GM12873 (cell line): ENCODE measurements at regions not wholly inside any gene's neighbourhood (a gene's known extent, or its start where the extent isn't known, plus 50 kb on each side); places are given as distances from the start of the nearest gene placed in this dataset.
A peak's percentile ranks its signal among the peaks of the same experiment; 100 is the strongest.

ENCODE experiments used
- TF ChIP-seq, protein P1 (sequence below): IDR thresholded peaks from 2 replicates; pipeline ENCODE4 v1.5.1; 2012; ENCODE audit warnings: low read depth, mild to moderate bottlenecking, moderate library complexity, low read length, control low read depth; ENCODE audit not compliant: insufficient read depth; ENCODE audit errors: missing control alignments

DNA sequence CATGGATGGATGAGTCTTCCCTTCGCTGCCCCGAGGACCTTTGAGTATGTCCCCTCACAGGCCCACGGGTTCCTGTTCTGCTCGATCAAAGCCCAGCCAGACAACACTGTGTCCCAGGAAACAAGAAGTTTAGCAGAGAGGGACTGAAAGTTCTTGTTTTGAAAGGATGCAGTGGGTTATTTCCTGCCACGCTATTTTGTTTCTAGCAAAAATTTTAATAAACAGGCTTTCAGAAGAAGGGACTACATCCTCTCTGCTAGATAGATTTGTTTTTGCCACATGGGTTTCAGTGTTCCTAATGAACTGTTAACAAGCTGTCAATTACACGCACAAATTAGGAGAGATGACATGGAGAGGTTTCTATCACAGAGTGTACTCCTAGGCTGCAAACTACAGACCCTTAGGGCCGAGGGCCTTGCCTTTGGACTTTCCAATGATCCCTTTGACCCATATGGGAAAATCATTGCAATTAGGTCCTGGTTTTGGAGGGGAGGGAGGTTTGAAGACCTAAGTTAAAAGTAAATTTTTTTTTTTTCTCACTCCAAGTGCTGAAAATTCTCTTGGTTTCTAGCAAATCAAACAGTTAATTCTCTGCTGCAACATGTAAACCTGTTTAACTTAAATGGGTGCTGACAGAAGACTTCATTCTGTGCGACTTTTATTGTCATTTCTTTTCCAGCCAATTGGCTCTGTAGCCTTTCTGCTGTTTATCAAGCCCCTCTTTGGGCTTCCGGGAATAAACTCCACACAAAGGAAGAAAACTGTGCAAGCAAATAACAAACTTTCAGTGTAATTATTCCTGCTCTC lies 81.4 kb downstream of the RCN1 start:
- TF ChIP-seq, protein P1, sequence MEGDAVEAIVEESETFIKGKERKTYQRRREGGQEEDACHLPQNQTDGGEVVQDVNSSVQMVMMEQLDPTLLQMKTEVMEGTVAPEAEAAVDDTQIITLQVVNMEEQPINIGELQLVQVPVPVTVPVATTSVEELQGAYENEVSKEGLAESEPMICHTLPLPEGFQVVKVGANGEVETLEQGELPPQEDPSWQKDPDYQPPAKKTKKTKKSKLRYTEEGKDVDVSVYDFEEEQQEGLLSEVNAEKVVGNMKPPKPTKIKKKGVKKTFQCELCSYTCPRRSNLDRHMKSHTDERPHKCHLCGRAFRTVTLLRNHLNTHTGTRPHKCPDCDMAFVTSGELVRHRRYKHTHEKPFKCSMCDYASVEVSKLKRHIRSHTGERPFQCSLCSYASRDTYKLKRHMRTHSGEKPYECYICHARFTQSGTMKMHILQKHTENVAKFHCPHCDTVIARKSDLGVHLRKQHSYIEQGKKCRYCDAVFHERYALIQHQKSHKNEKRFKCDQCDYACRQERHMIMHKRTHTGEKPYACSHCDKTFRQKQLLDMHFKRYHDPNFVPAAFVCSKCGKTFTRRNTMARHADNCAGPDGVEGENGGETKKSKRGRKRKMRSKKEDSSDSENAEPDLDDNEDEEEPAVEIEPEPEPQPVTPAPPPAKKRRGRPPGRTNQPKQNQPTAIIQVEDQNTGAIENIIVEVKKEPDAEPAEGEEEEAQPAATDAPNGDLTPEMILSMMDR, result no peak

DNA sequence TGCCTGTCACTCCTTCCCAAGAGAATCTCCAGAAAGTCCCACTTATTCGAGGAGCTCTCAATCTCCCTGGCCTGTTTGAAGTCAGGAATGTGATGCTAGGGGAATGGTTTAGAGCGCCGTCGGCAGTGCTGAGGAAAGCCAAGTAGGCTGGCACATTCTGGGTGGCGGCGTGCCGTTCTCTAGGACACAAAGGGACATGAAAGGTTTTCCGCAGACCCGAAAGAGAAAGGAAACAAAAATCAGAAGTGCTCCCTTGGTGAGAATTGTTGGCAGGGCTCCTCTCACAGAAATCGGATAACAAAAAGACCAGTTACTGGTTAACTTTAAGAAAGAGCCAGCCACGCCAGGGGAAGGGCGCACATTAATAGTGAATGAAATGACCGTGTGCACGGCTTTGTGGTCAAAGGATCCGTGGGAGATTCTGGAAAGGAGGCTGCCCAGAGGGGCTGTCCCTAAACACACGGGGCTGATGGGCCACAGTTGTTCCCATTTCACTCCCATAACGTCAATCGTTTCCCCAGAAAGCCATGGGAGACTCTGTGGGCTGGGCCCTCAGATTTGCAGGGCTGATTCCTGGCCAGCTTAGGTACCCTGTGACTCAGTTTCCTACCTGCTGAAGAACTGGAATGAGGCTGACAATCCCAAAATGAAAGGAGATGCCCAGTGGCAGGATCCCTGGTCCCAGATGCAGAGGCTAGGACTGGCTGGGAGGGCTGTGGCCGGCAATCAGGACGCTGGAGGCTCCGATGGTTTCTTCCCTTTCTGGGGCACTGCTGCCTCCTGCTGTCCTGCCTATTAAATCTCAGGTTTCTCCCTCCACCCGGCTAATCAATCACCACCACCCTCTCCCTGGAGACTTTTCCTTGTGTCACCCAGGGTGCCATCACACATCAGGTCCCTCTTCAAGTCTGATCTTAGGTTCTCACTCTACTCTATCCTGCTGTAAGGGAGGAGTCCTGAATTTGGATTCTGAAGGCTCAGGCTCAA lies 82.3 kb downstream of the RCN1 start:
- TF ChIP-seq, protein P1, result peak; percentile 69

DNA sequence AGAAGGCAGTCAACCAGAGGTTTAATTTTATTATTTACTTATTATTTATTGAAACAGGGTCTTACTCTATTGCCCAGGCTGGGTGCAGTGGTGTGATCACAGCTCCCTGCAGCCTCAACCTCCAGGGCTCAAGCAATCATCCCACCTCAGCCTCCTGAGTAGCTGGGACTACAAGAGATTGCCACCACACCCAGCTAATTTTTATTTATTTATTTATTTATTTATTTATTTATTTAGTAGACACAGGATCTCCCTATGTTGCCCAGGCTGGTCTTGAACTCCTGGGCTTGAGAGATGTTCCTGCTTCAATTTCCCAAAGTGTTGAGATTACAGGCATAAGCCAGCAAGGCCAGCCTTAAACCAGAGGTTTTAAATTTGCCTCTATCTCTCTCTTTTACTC lies 83.1 kb downstream of the RCN1 start:
- TF ChIP-seq, protein P1, result no peak

DNA sequence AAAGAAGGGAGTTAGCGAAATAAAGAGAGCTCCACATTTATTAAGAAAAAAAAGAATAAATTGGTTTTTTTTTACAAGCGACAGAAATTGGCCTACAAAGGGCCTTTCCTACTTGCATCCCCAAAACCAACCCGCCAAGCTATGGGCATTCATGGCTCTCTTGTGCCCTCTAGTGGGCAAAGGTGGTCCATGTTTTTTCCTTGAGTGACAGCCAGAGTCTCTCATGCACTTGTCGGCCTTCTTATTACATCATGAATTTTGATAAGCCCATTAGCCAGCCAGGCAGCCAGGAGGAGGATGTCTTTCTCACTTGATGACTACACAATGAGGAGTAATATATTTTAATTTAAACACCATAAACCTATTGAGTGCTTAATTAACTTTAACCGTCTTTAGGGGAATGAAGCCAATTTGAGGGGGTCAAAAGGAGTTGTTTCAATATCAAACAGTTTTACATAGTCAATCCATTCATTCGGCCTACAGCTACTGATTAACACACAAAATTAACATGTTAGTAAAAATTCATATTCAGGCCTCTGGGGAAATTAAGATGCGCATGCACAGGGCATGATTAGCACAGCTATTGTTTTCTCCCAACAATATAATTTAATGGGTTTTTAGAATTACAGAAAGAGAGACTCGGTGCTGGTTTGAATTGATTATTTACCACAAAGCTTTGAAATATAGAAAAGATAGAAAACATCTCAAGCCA lies 85.5 kb downstream of the RCN1 start:
- TF ChIP-seq, protein P1, result peak; percentile 87

DNA sequence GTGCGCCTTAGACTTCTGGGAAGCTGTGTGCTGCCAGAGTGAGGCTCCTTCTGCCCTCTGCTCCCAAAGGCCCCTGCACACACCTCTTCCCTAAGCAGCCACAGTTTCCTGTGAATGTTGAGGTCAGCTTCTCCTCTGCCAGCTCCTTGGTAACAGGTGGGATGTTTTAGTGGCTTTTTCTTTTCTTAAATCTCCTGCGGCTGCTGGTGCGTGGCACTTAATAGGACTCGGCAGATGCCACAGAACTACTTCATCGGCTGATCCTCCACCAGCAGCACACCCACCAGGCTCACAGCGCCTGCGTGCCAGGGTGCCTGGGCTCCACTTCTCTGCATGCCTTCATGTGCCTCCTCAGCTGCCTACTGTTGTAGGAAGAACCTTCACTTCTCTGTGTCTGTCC lies 87.8 kb downstream of the RCN1 start:
- TF ChIP-seq, protein P1, result no peak

DNA sequence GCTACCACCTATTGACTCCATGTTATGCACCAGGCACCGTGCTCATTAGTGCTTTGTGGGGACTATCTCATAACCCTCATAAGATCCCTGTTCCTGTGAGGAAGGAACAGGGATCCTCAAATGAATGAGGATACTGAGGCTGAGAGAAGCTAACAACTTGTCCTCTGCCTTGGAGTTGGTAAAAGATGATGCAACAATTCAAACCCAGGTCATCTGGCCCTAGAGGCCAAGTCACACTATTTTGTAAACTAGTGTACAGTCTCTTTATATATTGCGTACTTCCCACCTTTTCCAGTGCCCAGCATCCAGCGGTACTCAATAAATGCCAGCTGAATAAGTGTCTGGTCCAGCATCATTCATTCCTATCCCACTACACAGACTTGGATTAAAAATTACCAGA lies 92.6 kb downstream of the RCN1 start:
- TF ChIP-seq, protein P1, result no peak
